NCI-H2081 (cell line): ENCODE measurements at regions not wholly inside any gene's neighbourhood (a gene's known extent, or its start where the extent isn't known, plus 50 kb on each side); places are given as distances from the start of the nearest gene placed in this dataset.
"Not testable (repeated sequence)": the region's sequence is repeated elsewhere in the genome, so short reads cannot be mapped to it uniquely, and the experiment has no call there.

ENCODE experiments used
- DNase-seq, 2 experiments: peaks; one replicate each; lab custom pipeline; 2025; lab: John Stamatoyannopoulos, UW

GRCh38 chr5:99061299-99061698, 132.5 kb upstream of the CHD1 start:
- DNase-seq = no peak

GRCh38 chr5:99060306-99061261, 131.8 kb upstream of the CHD1 start:
- peak; percentile 65 for DNase-seq

GRCh38 chr5:99059685-99060084, 130.9 kb upstream of the CHD1 start:
- no peak for DNase-seq

- no peak for DNase-seq
Observed at GRCh38 chr5:99058466-99058865, 129.7 kb upstream of the CHD1 start.

GRCh38 chr5:99054972-99055371, 126.2 kb upstream of the CHD1 start:
- DNase-seq = no peak

- DNase-seq = no peak
Observed at GRCh38 chr5:99045871-99046270, 117.1 kb upstream of the CHD1 start.

GRCh38 chr5:99043257-99043656, 114.5 kb upstream of the CHD1 start:
- not testable (repeated sequence) for DNase-seq

GRCh38 chr5:99037668-99038067, 108.9 kb upstream of the CHD1 start:
- DNase-seq = no peak

GRCh38 chr5:99035942-99036341, 107.1 kb upstream of the CHD1 start:
- no peak for DNase-seq

- no peak for DNase-seq
Observed at GRCh38 chr5:99034336-99034735, 105.5 kb upstream of the CHD1 start.

GRCh38 chr5:99033014-99033900, 104.5 kb upstream of the CHD1 start:
- DNase-seq = no peak

GRCh38 chr5:99032234-99033013, 103.6 kb upstream of the CHD1 start:
- DNase-seq = peak; percentile 32 to 51

- DNase-seq = no peak
Observed at GRCh38 chr5:99030906-99031440, 102.2 kb upstream of the CHD1 start.

- no peak for DNase-seq
Observed at GRCh38 chr5:99029172-99029571, 100.4 kb upstream of the CHD1 start.

- not testable (repeated sequence) for DNase-seq
Observed at GRCh38 chr5:99028170-99028569, 99.4 kb upstream of the CHD1 start.

- DNase-seq = no peak
Observed at GRCh38 chr5:99025298-99026045, 96.7 kb upstream of the CHD1 start.

- no peak for DNase-seq
Observed at GRCh38 chr5:99023330-99023729, 94.5 kb upstream of the CHD1 start.

GRCh38 chr5:99022250-99022649, 93.4 kb upstream of the CHD1 start:
- no peak for DNase-seq

GRCh38 chr5:99020698-99021048, 91.9 kb upstream of the CHD1 start:
- DNase-seq = no peak

GRCh38 chr5:99019812-99020697, 91.2 kb upstream of the CHD1 start:
- DNase-seq = peak; percentile 0 to 28
